ENCODE measurements at regions not wholly inside any gene's neighbourhood (a gene's known extent, or its start where the extent isn't known, plus 50 kb on each side); places are given as distances from the start of the nearest gene placed in this dataset.

GRCh38 chr3:40645883-40646282, 121.1 kb downstream of the ZNF621 start:
- Histone ChIP-seq H3K27me3 (no peaks in the 10 kb centered on the region), H3K4me1 (no peaks in the 10 kb centered on the region), H3K9me3 (no peaks in the 10 kb centered on the region), H3K4me3 (ENCODE audit: low read depth, low read length) (no peak overlapping the region), H3K36me3 (no peaks in the 10 kb centered on the region)
- no peak for TF ChIP-seq CTCF (IDR thresholded peaks at IDR 0.05; ENCODE audit: low read depth, low read length)
- no peak for DNase-seq

GRCh38 chr3:40649346-40649745, 124.6 kb downstream of the ZNF621 start:
- H3K27me3 ChIP-seq = no peaks in the 10 kb centered on the region
- H3K36me3 ChIP-seq = no peaks in the 10 kb centered on the region
- no peaks in the 10 kb centered on the region for H3K4me1 ChIP-seq
- DNase-seq = no peak
- TF ChIP-seq CTCF (IDR thresholded peaks at IDR 0.05; ENCODE audit: low read depth, low read length) = no peak
- H3K4me3 ChIP-seq (ENCODE audit: low read depth, low read length) = no peak overlapping the region
- no peaks in the 10 kb centered on the region for H3K9me3 ChIP-seq

- H3K27me3 ChIP-seq = no peaks in the 10 kb centered on the region
- no peak for TF ChIP-seq CTCF (IDR thresholded peaks at IDR 0.05; ENCODE audit: low read depth, low read length)
- no peak overlapping the region for H3K4me3 ChIP-seq (ENCODE audit: low read depth, low read length)
- no peaks in the 10 kb centered on the region for H3K36me3 ChIP-seq
- H3K4me1 ChIP-seq = no peaks in the 10 kb centered on the region
- no peaks in the 10 kb centered on the region for H3K9me3 ChIP-seq
- DNase-seq = no peak
Measured at GRCh38 chr3:40652072-40652471, 127.3 kb downstream of the ZNF621 start.

- TF ChIP-seq CTCF (IDR thresholded peaks at IDR 0.05; ENCODE audit: low read depth, low read length) = no peak
Measured at GRCh38 chr3:40653001-40653400, 128.2 kb downstream of the ZNF621 start.

GRCh38 chr3:40653878-40654277, 129.1 kb downstream of the ZNF621 start:
- TF ChIP-seq CTCF (IDR thresholded peaks at IDR 0.05; ENCODE audit: low read depth, low read length) = no peak
- Histone ChIP-seq H3K9me3 (no peaks in the 10 kb centered on the region), H3K27me3 (no peaks in the 10 kb centered on the region), H3K4me3 (ENCODE audit: low read depth, low read length) (no peak overlapping the region), H3K4me1 (no peaks in the 10 kb centered on the region), H3K36me3 (no peaks in the 10 kb centered on the region)
- no peak for DNase-seq

More at GRCh38 chr3:40653001-40653400, 128.2 kb downstream of the ZNF621 start:
- no peak for DNase-seq
- H3K9me3 ChIP-seq = no peaks in the 10 kb centered on the region
- no peak overlapping the region for H3K4me3 ChIP-seq (ENCODE audit: low read depth, low read length)
- no peaks in the 10 kb centered on the region for H3K36me3 ChIP-seq
- no peaks in the 10 kb centered on the region for H3K4me1 ChIP-seq
- H3K27me3 ChIP-seq = no peaks in the 10 kb centered on the region

GRCh38 chr3:40655551-40655950, 130.8 kb downstream of the ZNF621 start:
- Histone ChIP-seq H3K36me3 (no peaks in the 10 kb centered on the region), H3K27me3 (no peaks in the 10 kb centered on the region), H3K4me3 (ENCODE audit: low read depth, low read length) (no peak overlapping the region), H3K4me1 (no peaks in the 10 kb centered on the region), H3K9me3 (no peaks in the 10 kb centered on the region)
- no peak for DNase-seq
- TF ChIP-seq CTCF (IDR thresholded peaks at IDR 0.05; ENCODE audit: low read depth, low read length) = no peak
